GM20000 (cell line): ENCODE measurements at regions not wholly inside any gene's neighbourhood (a gene's known extent, or its start where the extent isn't known, plus 50 kb on each side); places are given as distances from the start of the nearest gene placed in this dataset.

Source experiments
- DNase-seq: peaks from one replicate; pipeline ENCODE4 v3.0.0; 2012; ENCODE audit warnings: low spot score
- CTCF ChIP-seq: IDR thresholded peaks from 2 replicates; pipeline ENCODE4 v1.5.1; 2012; ENCODE audit warnings: mild to moderate bottlenecking, control low read depth; ENCODE audit errors: extremely low read depth, missing control alignments

- DNase-seq = no peak
- TF ChIP-seq CTCF = no peak
These were observed 262.1 kb upstream of the TGFBR2 start for GRCh38 chr3:30344288-30344687.

- DNase-seq = no peak
- TF ChIP-seq CTCF = no peak
These were observed 259.5 kb upstream of the TGFBR2 start for GRCh38 chr3:30346933-30347320.

GRCh38 chr3:30347679-30348216 lies 258.7 kb upstream of the TGFBR2 start:
- no peak for DNase-seq
- TF ChIP-seq CTCF = no peak

- TF ChIP-seq CTCF = no peak
- DNase-seq = no peak
These were observed 256.9 kb upstream of the TGFBR2 start for GRCh38 chr3:30349507-30349906.

GRCh38 chr3:30350011-30350410 lies 256.4 kb upstream of the TGFBR2 start:
- no peak for TF ChIP-seq CTCF
- DNase-seq = no peak

- no peak for DNase-seq
- no peak for TF ChIP-seq CTCF
These were observed 255.5 kb upstream of the TGFBR2 start for GRCh38 chr3:30350901-30351300.

GRCh38 chr3:30352410-30353318 lies 253.7 kb upstream of the TGFBR2 start:
- TF ChIP-seq CTCF = no peak
- no peak for DNase-seq
